Suprapubic skin (tissue), 4 donors: ENCODE measurements at regions not wholly inside any gene's neighbourhood (a gene's known extent, or its start where the extent isn't known, plus 50 kb on each side); places are given as distances from the start of the nearest gene placed in this dataset.

Source experiments
- DNase-seq, 2 donors: peaks; one replicate each; pipeline ENCODE4 v3.0.0-alpha.2; 2019; ENCODE audit warnings: low spot score in 2 of 2
- H3K27ac ChIP-seq: fragments of 200-600 bp; sonication (generic); one replicate; pipeline ENCODE4 v1.5.1; 2019
- H3K27me3 ChIP-seq: fragments of 200-600 bp; sonication (generic); one replicate; pipeline ENCODE4 v1.5.1; 2019
- H3K36me3 ChIP-seq: fragments of 200-600 bp; sonication (generic); one replicate; pipeline ENCODE4 v1.5.1; 2019
- H3K4me1 ChIP-seq: fragments of 200-600 bp; sonication (generic); one replicate; pipeline ENCODE4 v1.5.1; 2019
- H3K4me3 ChIP-seq: fragments of 200-600 bp; sonication (generic); one replicate; pipeline ENCODE4 v1.5.1; 2019; ENCODE audit warnings: mild to moderate bottlenecking
- H3K9me3 ChIP-seq: fragments of 200-600 bp; sonication (generic); one replicate; pipeline ENCODE4 v1.5.1; 2019
- CTCF ChIP-seq, 2 donors: fragments of 200-600 bp in 1 of 2; fragments of 450-650 bp in 1 of 2; sonication (generic) in 1 of 2; IDR thresholded peaks; one replicate each; pipeline ENCODE4 v1.5.1; 2016 to 2019; ENCODE audit warnings: antibody characterized with exemption in 2 of 2, mild to moderate bottlenecking in 1 of 2, moderate library complexity in 1 of 2
- EP300 ChIP-seq: sonication (generic); formaldehyde crosslinking; IDR thresholded peaks from one replicate; pipeline ENCODE4 v1.6.1; 2017; ENCODE audit warnings: antibody characterized with exemption
- POLR2A ChIP-seq, 2 donors: fragments of 450-650 bp; IDR thresholded peaks; one replicate each; pipeline ENCODE4 v1.6.1; 2017; ENCODE audit warnings: antibody characterized with exemption in 2 of 2, mild to moderate bottlenecking in 2 of 2, moderate library complexity in 2 of 2
- POLR2AphosphoS5 ChIP-seq, 3 donors: sonication (generic); formaldehyde crosslinking; IDR thresholded peaks; one replicate each; pipeline ENCODE4 v1.6.1; 2017; ENCODE audit warnings: antibody characterized with exemption in 3 of 3
- WGBS: methylation state at CpG from one replicate; pipeline ENCODE4 v1.1.5; 2018; 5-methylcytosine and 5-hydroxymethylcytosine counted together

- peaks cover 4% of the 10 kb centered on the region for H3K9me3 ChIP-seq
- H3K27ac ChIP-seq, result no peak overlapping the region
- no peak overlapping the region for H3K4me3 ChIP-seq
- H3K4me1 ChIP-seq, result no peaks in the 10 kb centered on the region
- no peak for DNase-seq
- TF ChIP-seq POLR2A (IDR thresholded peaks at IDR 0.05) (no peak), POLR2AphosphoS5 (IDR thresholded peaks at IDR 0.05) (no peak), EP300 (no peak), CTCF (IDR thresholded peaks at IDR 0.05) (no peak)
- 93% methylated on average over 2 of the region's 2 CpGs for WGBS
- H3K27me3 ChIP-seq, result peaks cover 44% of the 10 kb centered on the region
- no peaks in the 10 kb centered on the region for H3K36me3 ChIP-seq
Observed at GRCh38 chr3:10615715-10616114, 110.3 kb upstream of the ATP2B2 start.

GRCh38 chr3:10616321-10616720 lies 110.9 kb upstream of the ATP2B2 start:
- 71% methylated on average over 1 of the region's 1 CpG for WGBS

GRCh38 chr3:10619989-10620832 lies 114.8 kb upstream of the ATP2B2 start:
- Histone ChIP-seq H3K27me3 (peaks cover 32% of the 10 kb centered on the region), H3K4me1 (no peaks in the 10 kb centered on the region), H3K27ac (no peak overlapping the region), H3K36me3 (no peaks in the 10 kb centered on the region), H3K4me3 (no peak overlapping the region), H3K9me3 (no peaks in the 10 kb centered on the region)
- TF ChIP-seq CTCF (IDR thresholded peaks at IDR 0.05), result no peak
- TF ChIP-seq POLR2AphosphoS5 (IDR thresholded peaks at IDR 0.05), result no peak
- no peak for TF ChIP-seq POLR2A (IDR thresholded peaks at IDR 0.05)
- TF ChIP-seq EP300, result no peak
- DNase-seq, result no peak
- 65% methylated on average over 9 of the region's 11 CpGs for WGBS

More at GRCh38 chr3:10616321-10616720, 110.9 kb upstream of the ATP2B2 start:
- no peak overlapping the region for H3K27ac ChIP-seq
- DNase-seq, result no peak
- no peak overlapping the region for H3K4me3 ChIP-seq
- no peak for TF ChIP-seq CTCF (IDR thresholded peaks at IDR 0.05)
- no peak for TF ChIP-seq EP300
- no peak for TF ChIP-seq POLR2AphosphoS5 (IDR thresholded peaks at IDR 0.05)
- TF ChIP-seq POLR2A (IDR thresholded peaks at IDR 0.05), result no peak
- H3K9me3 ChIP-seq, result peaks cover 4% of the 10 kb centered on the region
- H3K27me3 ChIP-seq, result peaks cover 46% of the 10 kb centered on the region
- no peaks in the 10 kb centered on the region for H3K36me3 ChIP-seq
- H3K4me1 ChIP-seq, result no peaks in the 10 kb centered on the region

GRCh38 chr3:10620833-10621082 lies 115.4 kb upstream of the ATP2B2 start:
- DNase-seq, result no peak
- Histone ChIP-seq H3K27ac (no peak overlapping the region), H3K27me3 (peaks cover 32% of the 10 kb centered on the region), H3K4me3 (no peak overlapping the region), H3K36me3 (no peaks in the 10 kb centered on the region), H3K9me3 (no peaks in the 10 kb centered on the region), H3K4me1 (no peaks in the 10 kb centered on the region)
- WGBS, result 78% methylated on average over 2 of the region's 2 CpGs
- TF ChIP-seq POLR2AphosphoS5 (IDR thresholded peaks at IDR 0.05), result no peak
- TF ChIP-seq POLR2A (IDR thresholded peaks at IDR 0.05), result no peak
- no peak for TF ChIP-seq EP300
- no peak for TF ChIP-seq CTCF (IDR thresholded peaks at IDR 0.05)

GRCh38 chr3:10623578-10624275 lies 118.3 kb upstream of the ATP2B2 start:
- no peak overlapping the region for H3K27ac ChIP-seq
- no peaks in the 10 kb centered on the region for H3K4me1 ChIP-seq
- H3K4me3 ChIP-seq, result no peak overlapping the region
- no peaks in the 10 kb centered on the region for H3K36me3 ChIP-seq
- 84% methylated on average over 4 of the region's 4 CpGs for WGBS
- no peak for DNase-seq
- H3K9me3 ChIP-seq, result no peaks in the 10 kb centered on the region
- peaks cover 35% of the 10 kb centered on the region for H3K27me3 ChIP-seq
- TF ChIP-seq POLR2AphosphoS5 (IDR thresholded peaks at IDR 0.05), result no peak
- no peak for TF ChIP-seq EP300
- no peak for TF ChIP-seq CTCF (IDR thresholded peaks at IDR 0.05)
